GM19463 (cell line): ENCODE measurements at regions not wholly inside any gene's neighbourhood (a gene's known extent, or its start where the extent isn't known, plus 50 kb on each side); places are given as distances from the start of the nearest gene placed in this dataset.
"Not testable (repeated sequence)": the region's sequence is repeated elsewhere in the genome, so short reads cannot be mapped to it uniquely, and the experiment has no call there.

Source experiments
- ATAC-seq: cut with Tn5 transposase; IDR thresholded peaks from one replicate; pipeline ENCODE4 v1.9.1; 2021; ENCODE audit warnings: mild to moderate bottlenecking, moderate library complexity; ENCODE audit not compliant: unreplicated experiment

GRCh38 chr2:83103613-83104012 lies 1355.5 kb downstream of the SUCLG1 start:
- no peak for ATAC-seq

GRCh38 chr2:83089051-83089450 lies 1370.0 kb downstream of the SUCLG1 start:
- not testable (repeated sequence) for ATAC-seq

GRCh38 chr2:83085869-83086268 lies 1373.2 kb downstream of the SUCLG1 start:
- ATAC-seq = no peak

GRCh38 chr2:83081826-83082690 lies 1377.0 kb downstream of the SUCLG1 start:
- ATAC-seq = no peak

GRCh38 chr2:83079007-83079406 lies 1380.1 kb downstream of the SUCLG1 start:
- no peak for ATAC-seq

- ATAC-seq = no peak
Observed at GRCh38 chr2:83072767-83073166, 1386.3 kb downstream of the SUCLG1 start.

- ATAC-seq = no peak
Observed at GRCh38 chr2:83071914-83072313, 1387.2 kb downstream of the SUCLG1 start.

GRCh38 chr2:83071352-83071751 lies 1387.7 kb downstream of the SUCLG1 start:
- no peak for ATAC-seq

- ATAC-seq = no peak
Observed at GRCh38 chr2:83069724-83070123, 1389.4 kb downstream of the SUCLG1 start.

GRCh38 chr2:83068714-83069113 lies 1390.4 kb downstream of the SUCLG1 start:
- no peak for ATAC-seq

GRCh38 chr2:83067947-83068346 lies 1391.1 kb downstream of the SUCLG1 start:
- no peak for ATAC-seq

- no peak for ATAC-seq
Observed at GRCh38 chr2:83063933-83064332, 1395.1 kb downstream of the SUCLG1 start.

- ATAC-seq = no peak
Observed at GRCh38 chr2:83063511-83063910, 1395.6 kb downstream of the SUCLG1 start.

GRCh38 chr2:83058683-83059082 lies 1400.4 kb downstream of the SUCLG1 start:
- ATAC-seq = no peak

- ATAC-seq = no peak
Observed at GRCh38 chr2:83055376-83056010, 1403.6 kb downstream of the SUCLG1 start.

GRCh38 chr2:83054751-83055150 lies 1404.3 kb downstream of the SUCLG1 start:
- ATAC-seq = no peak

GRCh38 chr2:83051538-83052170 lies 1407.4 kb downstream of the SUCLG1 start:
- ATAC-seq = no peak

- no peak for ATAC-seq
Observed at GRCh38 chr2:83042053-83042452, 1417.0 kb downstream of the SUCLG1 start.

GRCh38 chr2:83022631-83023210 lies 1436.4 kb downstream of the SUCLG1 start:
- ATAC-seq = no peak

- no peak for ATAC-seq
Observed at GRCh38 chr2:83017366-83018090, 1441.6 kb downstream of the SUCLG1 start.
